ENCODE measurements at regions not wholly inside any gene's neighbourhood (a gene's known extent, or its start where the extent isn't known, plus 50 kb on each side); places are given as distances from the start of the nearest gene placed in this dataset.

GRCh38 chr11:19306179-19306944 is 65.6 kb upstream of the E2F8 start:
- Histone ChIP-seq H3K36me3 (ENCODE audit: control insufficient read depth, insufficient read depth, low read length) (no peaks in the 10 kb centered on the region), H3K4me3 (ENCODE audit: low read depth in 2 of 2, low read length in 2 of 2) (no peak overlapping the region), H3K27ac (ENCODE audit: low read length) (no peak overlapping the region), H3K27me3 (ENCODE audit: control insufficient read depth, insufficient read depth, low read length) (peaks cover 6% of the 10 kb centered on the region), H3K9me3 (ENCODE audit: control insufficient read depth, insufficient read depth, low read depth, low read length) (no peaks in the 10 kb centered on the region), H3K4me1 (ENCODE audit: control insufficient read depth, insufficient read depth, low read length) (no peaks in the 10 kb centered on the region)
- no TSS peak for BruUV-seq (replicated peaks)
- in situ Hi-C loops (cut with HindIII; ENCODE audit: low pct_unique_long_range_greater_than_20kb, low sequenced_read_pairs): no loop called here
- ChIA-PET POLR2A (no interaction called here), CTCF (no interaction called here)
- DNase-seq (ENCODE audit: low read depth, low spot score) (no peak), ATAC-seq (no peak)
- intact Hi-C loops (cut with micrococcal nuclease; ENCODE audit: unreplicated experiment): no loop called here
- no peak for TF ChIP-seq TCF7L2 (IDR thresholded peaks at IDR 0.05; ENCODE audit: low read depth, low read length)

- DNase-seq (ENCODE audit: low read depth, low spot score) (no peak), ATAC-seq (no peak)
- Histone ChIP-seq H3K9me3 (ENCODE audit: control insufficient read depth, insufficient read depth, low read depth, low read length) (no peaks in the 10 kb centered on the region), H3K4me1 (ENCODE audit: control insufficient read depth, insufficient read depth, low read length) (no peaks in the 10 kb centered on the region), H3K27me3 (ENCODE audit: control insufficient read depth, insufficient read depth, low read length) (peaks cover 7% of the 10 kb centered on the region), H3K27ac (ENCODE audit: low read length) (no peak overlapping the region), H3K36me3 (ENCODE audit: control insufficient read depth, insufficient read depth, low read length) (no peaks in the 10 kb centered on the region), H3K4me3 (ENCODE audit: low read depth in 2 of 2, low read length in 2 of 2) (no peak overlapping the region)
- ChIA-PET POLR2A (no interaction called here), CTCF (no interaction called here)
- intact Hi-C loops (cut with micrococcal nuclease; ENCODE audit: unreplicated experiment): no loop called here
- TF ChIP-seq TCF7L2 (IDR thresholded peaks at IDR 0.05; ENCODE audit: low read depth, low read length) (no peak), CTCF (IDR thresholded peaks at IDR 0.05) (no peak), POLR2AphosphoS5 (IDR thresholded peaks at IDR 0.05; ENCODE audit: low read depth, low read length) (no peak), SIN3A (IDR thresholded peaks at IDR 0.05; ENCODE audit: borderline replicate concordance, insufficient read depth, low read depth, low read length) (no peak), REST (IDR thresholded peaks at IDR 0.05; ENCODE audit: insufficient read depth in 1 of 2, low read depth in 2 of 2, low read length in 1 of 2) (no peak)
- BruUV-seq (replicated peaks): no TSS peak
- in situ Hi-C loops (cut with HindIII; ENCODE audit: low pct_unique_long_range_greater_than_20kb, low sequenced_read_pairs): no loop called here
Measured at GRCh38 chr11:19301361-19301760, 60.6 kb upstream of the E2F8 start.

GRCh38 chr11:19294444-19294843 is 53.7 kb upstream of the E2F8 start:
- no TSS peak for BruUV-seq (replicated peaks)
- no peak overlapping the region for H3K27ac ChIP-seq (ENCODE audit: low read length)
- no peaks in the 10 kb centered on the region for H3K4me1 ChIP-seq (ENCODE audit: control insufficient read depth, insufficient read depth, low read length)
- CTCF ChIA-PET: no interaction called here
- intact Hi-C loops (cut with micrococcal nuclease; ENCODE audit: unreplicated experiment): no loop called here
- no peak for ATAC-seq
- H3K27me3 ChIP-seq (ENCODE audit: control insufficient read depth, insufficient read depth, low read length): peaks cover 3% of the 10 kb centered on the region; the same call in 1 of the 2 replicates
- in situ Hi-C loops (cut with HindIII; ENCODE audit: low pct_unique_long_range_greater_than_20kb, low sequenced_read_pairs): no loop called here
- no peak overlapping the region for H3K4me3 ChIP-seq (ENCODE audit: low read depth in 2 of 2, low read length in 2 of 2)
- POLR2A ChIA-PET: interaction anchor here (0.7 kb wide), 1 partner anchor 129 kb away, joined by 4 read pairs; no protein-coding TSS in a partner anchor
- no peaks in the 10 kb centered on the region for H3K36me3 ChIP-seq (ENCODE audit: control insufficient read depth, insufficient read depth, low read length)
- DNase-seq (ENCODE audit: low read depth, low spot score): no peak
- TF ChIP-seq TCF7L2 (IDR thresholded peaks at IDR 0.05; ENCODE audit: low read depth, low read length): no peak
- no peak for TF ChIP-seq CTCF (IDR thresholded peaks at IDR 0.05)
- TF ChIP-seq POLR2AphosphoS5 (IDR thresholded peaks at IDR 0.05; ENCODE audit: low read depth, low read length): no peak
- no peak for TF ChIP-seq REST (IDR thresholded peaks at IDR 0.05; ENCODE audit: insufficient read depth in 1 of 2, low read depth in 2 of 2, low read length in 1 of 2)
- no peak for TF ChIP-seq SIN3A (IDR thresholded peaks at IDR 0.05; ENCODE audit: borderline replicate concordance, insufficient read depth, low read depth, low read length)
- H3K9me3 ChIP-seq (ENCODE audit: control insufficient read depth, insufficient read depth, low read depth, low read length): no peaks in the 10 kb centered on the region
